HG02943 (cell line): ENCODE measurements at regions not wholly inside any gene's neighbourhood (a gene's known extent, or its start where the extent isn't known, plus 50 kb on each side); places are given as distances from the start of the nearest gene placed in this dataset.

Experiments
- ATAC-seq: cut with Tn5 transposase; IDR thresholded peaks from one replicate; pipeline ENCODE4 v1.9.1; 2021; ENCODE audit warnings: mild to moderate bottlenecking, low read depth, moderate library complexity; ENCODE audit not compliant: unreplicated experiment

- no peak for ATAC-seq
These were observed 185.2 kb downstream of the MYLK4 start for GRCh38 chr6:2565499-2565898.

DNA sequence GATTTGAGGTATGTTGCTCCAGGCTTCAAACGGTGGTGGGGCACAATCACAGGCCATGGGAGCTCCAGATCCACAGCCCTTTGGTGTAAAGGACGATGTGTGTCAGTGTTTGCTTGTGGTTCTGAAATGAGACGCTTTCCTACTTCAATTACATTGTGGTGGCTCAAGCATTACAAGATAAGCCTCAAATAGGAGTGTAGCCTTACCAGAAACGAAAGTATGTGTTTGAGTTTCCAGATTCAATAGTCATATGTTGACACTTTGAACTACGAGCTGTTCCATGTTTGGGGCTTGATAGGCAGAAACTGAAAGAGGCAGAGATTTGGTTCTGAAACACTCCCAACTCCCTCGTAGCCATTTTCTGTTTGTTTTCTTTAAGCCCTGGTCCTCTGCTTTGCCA, 187.1 kb downstream of the MYLK4 start:
- peak; percentile 53 for ATAC-seq

- ATAC-seq, result no peak
These were observed 187.8 kb downstream of the MYLK4 start for GRCh38 chr6:2562721-2563451.

DNA sequence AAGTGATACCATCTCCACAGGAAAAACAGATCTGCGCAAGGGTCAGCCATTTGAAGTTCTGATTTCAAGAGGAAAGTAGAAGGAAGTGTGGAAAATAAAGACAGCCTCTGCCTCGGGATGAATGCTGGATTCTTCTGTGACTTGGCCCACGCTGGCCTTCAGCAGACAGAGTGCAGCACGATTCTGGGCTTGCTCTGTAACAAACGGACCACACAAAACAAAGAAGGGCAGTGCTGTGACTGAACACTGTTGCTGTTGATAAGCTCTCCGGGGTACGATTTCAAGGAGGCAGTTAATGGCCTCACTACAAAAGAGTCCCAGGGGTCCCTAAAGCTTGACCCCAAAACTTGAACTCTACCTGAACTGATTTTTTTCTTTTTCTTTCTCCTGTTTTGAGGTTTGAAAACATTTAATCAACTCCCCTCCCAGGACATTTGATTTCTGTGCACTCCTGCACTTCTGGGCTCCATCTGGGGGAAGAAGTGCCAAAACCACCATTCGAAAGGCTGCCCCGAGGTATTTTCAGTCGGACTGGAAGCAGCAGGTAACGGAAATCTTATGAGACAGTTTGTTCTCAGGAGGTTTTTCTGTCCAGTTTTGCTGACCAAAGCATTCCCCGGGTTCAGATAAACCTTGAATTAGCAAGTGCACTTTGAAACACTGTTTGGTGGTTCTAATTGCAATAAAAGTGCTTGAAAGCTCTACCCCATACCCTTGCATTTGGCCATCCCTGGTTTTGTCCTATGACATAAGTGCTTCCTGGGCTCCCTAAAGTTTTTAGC, 189.6 kb downstream of the MYLK4 start:
- ATAC-seq, result no peak

- ATAC-seq, result no peak
These were observed 190.4 kb downstream of the MYLK4 start for GRCh38 chr6:2560140-2560818.

GRCh38 chr6:2558861-2559801, 191.6 kb downstream of the MYLK4 start:
- ATAC-seq, result no peak

DNA sequence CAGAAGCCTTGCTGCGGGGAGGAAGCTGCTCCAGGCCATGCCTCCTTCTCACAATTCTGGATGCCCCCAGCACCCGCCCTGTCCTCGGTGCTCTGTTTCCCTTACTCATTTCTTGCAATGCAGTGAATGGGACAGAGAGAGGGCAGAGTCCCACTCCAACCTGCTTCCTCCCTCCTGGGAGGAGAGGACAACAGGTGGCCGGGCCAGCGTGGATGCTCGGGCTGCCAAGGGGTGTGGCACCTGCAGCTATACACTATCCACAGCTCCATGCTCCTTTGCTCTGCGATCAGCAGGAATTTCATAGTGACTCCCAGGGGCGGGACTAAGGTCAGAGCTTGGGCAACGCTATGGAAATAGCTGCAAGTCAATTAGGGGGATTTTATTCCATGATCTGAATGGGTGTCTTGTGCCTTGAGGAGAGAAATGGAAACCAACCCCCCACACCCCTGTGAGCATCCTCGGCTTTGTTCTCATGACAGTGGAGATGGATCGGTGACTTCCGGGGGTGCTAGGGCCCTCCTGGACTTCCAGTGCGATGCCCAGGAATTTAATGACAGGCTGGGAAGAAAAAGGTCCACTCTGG, 192.5 kb downstream of the MYLK4 start:
- ATAC-seq, result no peak

- no peak for ATAC-seq
These were observed 193.5 kb downstream of the MYLK4 start for GRCh38 chr6:2557181-2557720.

DNA sequence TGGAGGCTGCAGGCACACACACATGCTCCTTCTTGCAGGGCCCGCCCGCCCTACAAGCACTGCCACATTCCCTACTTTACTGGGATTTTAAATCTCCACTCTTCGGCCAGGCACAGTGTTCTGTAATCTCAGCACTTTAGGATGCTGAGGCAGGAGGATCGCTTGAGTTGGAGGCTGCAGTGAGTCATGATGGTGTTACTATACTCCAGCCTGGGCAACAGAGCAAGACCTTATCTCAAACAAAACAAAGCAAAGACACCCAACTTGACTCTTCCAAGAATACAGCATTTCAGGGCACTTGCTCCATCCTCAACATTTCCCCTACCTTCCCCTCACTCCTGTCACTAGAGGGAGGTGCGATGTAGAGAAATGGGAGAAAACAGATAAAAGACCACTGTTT, 194.0 kb downstream of the MYLK4 start:
- no peak for ATAC-seq

DNA sequence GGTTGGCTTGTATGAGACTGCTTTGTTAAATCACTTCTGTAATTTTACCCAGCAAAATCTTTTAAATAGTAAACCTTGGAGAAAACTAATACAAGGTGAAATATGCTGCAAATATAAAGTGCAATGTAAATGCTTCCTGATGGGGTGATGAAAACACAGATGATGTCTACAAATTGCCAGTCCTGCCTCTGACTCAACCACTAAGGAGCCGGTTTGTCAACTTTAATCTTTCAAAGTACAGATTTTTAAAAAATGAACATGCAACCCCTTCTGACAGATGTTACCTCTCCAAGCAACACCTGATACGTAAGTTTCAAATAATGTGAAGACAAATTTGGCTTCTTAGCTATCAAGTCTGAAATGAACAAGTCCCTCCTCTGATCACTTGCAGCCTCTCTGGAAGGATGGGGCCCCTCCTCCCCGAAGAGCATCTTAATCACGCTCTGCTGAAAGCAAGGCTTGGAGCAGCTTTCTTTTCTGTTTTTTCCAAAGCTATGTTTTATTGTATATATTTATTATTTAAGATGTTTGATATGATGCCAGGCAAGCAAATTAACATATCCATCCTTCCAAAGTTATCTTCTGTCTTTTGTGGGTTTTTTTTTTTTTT, 196.0 kb downstream of the MYLK4 start:
- no peak for ATAC-seq

DNA sequence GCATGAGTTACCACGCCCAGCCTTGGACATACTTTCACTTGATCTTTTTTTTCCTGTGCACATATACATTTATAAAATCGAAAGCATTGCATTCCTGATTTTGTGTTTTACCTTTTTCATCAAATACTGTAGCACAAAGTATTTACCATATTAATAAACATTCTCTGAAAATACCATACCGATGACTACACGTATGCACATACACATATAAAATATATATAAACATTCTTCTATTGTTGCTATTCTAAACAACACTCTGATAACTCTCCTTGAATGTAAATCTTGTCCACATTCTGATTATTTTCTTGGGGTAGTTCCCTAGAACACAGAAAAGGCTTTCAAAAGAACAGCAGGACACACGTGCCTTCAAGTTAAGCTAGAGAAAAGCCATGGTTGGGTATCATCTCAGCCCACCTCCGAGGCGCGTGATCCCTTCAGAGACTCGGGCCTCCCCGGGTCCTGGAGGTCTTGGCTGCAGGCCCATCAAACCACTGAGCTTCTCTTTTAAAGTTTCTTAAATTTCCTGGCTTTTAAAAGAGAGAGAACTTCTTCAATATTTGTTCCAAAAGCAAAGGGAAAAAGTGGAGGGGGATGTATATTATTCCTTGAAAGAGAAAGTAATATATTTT, 198.1 kb downstream of the MYLK4 start:
- ATAC-seq, result no peak

- ATAC-seq, result no peak
These were observed 199.0 kb downstream of the MYLK4 start for GRCh38 chr6:2551705-2552104.

- no peak for ATAC-seq
These were observed 200.5 kb downstream of the MYLK4 start for GRCh38 chr6:2550247-2550646.

- ATAC-seq, result no peak
These were observed 200.9 kb downstream of the MYLK4 start for GRCh38 chr6:2549834-2550233.

GRCh38 chr6:2547355-2547754, 203.4 kb downstream of the MYLK4 start:
- no peak for ATAC-seq

- ATAC-seq, result no peak
These were observed 203.8 kb downstream of the MYLK4 start for GRCh38 chr6:2546901-2547300.

- ATAC-seq, result no peak
These were observed 205.2 kb downstream of the MYLK4 start for GRCh38 chr6:2545383-2546038.

DNA sequence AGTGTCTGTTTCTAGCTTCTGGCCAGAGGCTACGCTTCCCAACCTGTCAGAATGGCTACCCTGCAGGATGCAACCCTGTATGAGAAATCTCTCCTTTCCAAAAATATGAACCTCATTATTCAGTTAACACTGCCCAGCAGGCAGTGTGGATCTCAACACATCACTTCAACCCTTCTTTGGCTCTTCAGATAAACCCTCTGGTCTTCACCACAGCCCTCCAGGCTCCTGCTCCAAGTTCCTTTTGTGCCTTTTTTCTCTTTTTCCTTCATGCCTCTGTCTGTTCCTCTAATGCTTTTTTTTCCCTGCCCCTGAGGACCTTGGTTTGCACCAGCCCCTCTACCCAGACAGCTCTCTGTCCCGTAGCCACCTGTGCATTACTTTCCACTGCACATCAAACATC, 207.4 kb downstream of the MYLK4 start:
- ATAC-seq, result no peak
